ENCODE measurements at regions not wholly inside any gene's neighbourhood (a gene's known extent, or its start where the extent isn't known, plus 50 kb on each side); places are given as distances from the start of the nearest gene placed in this dataset.

DNA sequence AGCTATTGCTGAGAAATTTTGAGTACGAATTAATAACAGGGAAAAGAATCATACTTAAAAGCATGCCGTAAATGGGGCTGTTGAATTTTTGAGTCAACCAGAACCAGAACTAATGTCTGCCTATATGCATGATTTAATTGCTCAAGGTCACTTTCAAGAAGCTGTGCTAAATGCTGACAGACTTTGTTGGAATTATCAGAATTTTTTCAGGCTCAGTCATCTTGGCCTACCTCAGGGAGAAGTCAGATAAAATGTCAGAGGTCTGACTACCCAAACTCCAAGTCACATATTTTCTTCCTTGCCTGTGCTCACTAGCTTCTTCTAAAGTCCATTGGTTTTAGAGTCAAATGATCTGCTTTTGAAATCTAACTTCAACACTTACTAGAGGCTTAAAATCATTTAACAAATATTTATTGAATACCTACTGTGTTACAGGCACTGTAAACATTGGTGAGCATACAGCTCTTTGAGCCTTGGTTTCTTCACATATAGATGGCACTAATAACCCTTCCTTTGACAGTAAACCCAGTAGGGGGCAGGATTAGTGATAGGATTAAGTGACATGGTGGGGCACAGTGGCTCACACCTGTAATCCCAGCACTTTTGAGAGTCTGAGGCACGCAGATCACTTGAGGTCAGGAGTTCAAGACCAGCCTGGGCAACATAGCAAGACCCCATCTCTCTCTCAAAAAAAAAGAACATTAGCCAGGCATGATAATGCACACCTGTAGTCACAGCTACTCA lies 121.2 kb upstream of the SLC44A3 start:
- TF ChIP-seq, protein P1, sequence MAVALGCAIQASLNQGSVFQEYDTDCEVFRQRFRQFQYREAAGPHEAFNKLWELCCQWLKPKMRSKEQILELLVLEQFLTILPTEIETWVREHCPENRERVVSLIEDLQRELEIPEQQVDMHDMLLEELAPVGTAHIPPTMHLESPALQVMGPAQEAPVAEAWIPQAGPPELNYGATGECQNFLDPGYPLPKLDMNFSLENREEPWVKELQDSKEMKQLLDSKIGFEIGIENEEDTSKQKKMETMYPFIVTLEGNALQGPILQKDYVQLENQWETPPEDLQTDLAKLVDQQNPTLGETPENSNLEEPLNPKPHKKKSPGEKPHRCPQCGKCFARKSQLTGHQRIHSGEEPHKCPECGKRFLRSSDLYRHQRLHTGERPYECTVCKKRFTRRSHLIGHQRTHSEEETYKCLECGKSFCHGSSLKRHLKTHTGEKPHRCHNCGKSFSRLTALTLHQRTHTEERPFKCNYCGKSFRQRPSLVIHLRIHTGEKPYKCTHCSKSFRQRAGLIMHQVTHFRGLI (tag by site-specific recombination; IDR thresholded peaks at IDR 0.05): no peak
- peak; percentile 52; the same call in 1 of the 2 replicates for TF ChIP-seq ZNF121 (tag by site-specific recombination; IDR thresholded peaks at IDR 0.05)
- H3K27ac ChIP-seq (ENCODE audit: extremely low read depth, low read depth, low read length): no peak overlapping the region
- CTCF ChIA-PET: interaction anchor here (0.8 to 1.0 kb wide), 2 partner anchors 10 to 97 kb away, joined by 3 to 5 read pairs; no protein-coding TSS in a partner anchor
- no peak overlapping the region for H3K4me3 ChIP-seq (ENCODE audit: low read depth, low read length)
- H3K36me3 ChIP-seq (ENCODE audit: control insufficient read depth in 2 of 2, insufficient read depth in 1 of 2, low read length in 2 of 2): no peaks in the 10 kb centered on the region
- H3K9me3 ChIP-seq (ENCODE audit: control insufficient read depth, insufficient read depth, low read depth, low read length): no peaks in the 10 kb centered on the region
- H3K4me1 ChIP-seq (ENCODE audit: control insufficient read depth, insufficient read depth, low read length): no peaks in the 10 kb centered on the region
- POLR2A ChIA-PET: no interaction called here

DNA sequence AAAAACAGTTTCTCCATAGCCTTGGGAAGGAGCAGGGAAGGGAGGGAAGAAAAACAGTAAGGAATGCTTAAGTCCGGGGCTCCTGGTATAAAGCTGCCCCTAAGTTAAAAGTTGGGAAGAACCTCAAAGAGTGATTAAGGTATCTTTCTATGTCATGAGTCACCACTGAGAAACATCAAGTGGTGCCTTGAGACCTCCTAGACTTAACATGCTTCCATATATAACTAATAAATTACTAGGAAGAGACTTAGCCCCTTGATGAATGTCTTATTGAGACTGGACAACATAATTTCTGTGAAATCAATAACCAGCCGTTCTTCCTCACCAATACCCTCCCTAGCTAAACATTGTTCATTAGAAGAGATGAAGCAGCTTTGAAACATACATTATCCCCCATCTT lies 121.8 kb upstream of the SLC44A3 start:
- Histone ChIP-seq H3K4me1 (ENCODE audit: control insufficient read depth, insufficient read depth, low read length) (no peaks in the 10 kb centered on the region), H3K4me3 (ENCODE audit: low read depth, low read length) (no peak overlapping the region), H3K27ac (ENCODE audit: extremely low read depth, low read depth, low read length) (no peak overlapping the region), H3K36me3 (ENCODE audit: control insufficient read depth in 2 of 2, insufficient read depth in 1 of 2, low read length in 2 of 2) (no peaks in the 10 kb centered on the region), H3K9me3 (ENCODE audit: control insufficient read depth, insufficient read depth, low read depth, low read length) (no peaks in the 10 kb centered on the region)
- ChIA-PET POLR2A (no interaction called here), CTCF (interaction anchor here (0.8 to 1.0 kb wide), 3 partner anchors 10 to 107 kb away, joined by 3 to 5 read pairs (median 3); no protein-coding TSS in a partner anchor)
- TF ChIP-seq ZNF791 (tag by site-specific recombination; IDR thresholded peaks at IDR 0.05): no peak
- TF ChIP-seq, protein P2, sequence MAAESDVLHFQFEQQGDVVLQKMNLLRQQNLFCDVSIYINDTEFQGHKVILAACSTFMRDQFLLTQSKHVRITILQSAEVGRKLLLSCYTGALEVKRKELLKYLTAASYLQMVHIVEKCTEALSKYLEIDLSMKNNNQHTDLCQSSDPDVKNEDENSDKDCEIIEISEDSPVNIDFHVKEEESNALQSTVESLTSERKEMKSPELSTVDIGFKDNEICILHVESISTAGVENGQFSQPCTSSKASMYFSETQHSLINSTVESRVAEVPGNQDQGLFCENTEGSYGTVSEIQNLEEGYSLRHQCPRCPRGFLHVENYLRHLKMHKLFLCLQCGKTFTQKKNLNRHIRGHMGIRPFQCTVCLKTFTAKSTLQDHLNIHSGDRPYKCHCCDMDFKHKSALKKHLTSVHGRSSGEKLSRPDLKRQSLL (tag by site-specific recombination; IDR thresholded peaks at IDR 0.05): no peak
- TF ChIP-seq ZNF423 (tag by site-specific recombination; IDR thresholded peaks at IDR 0.05): no peak
- no peak for TF ChIP-seq TRIM28 (IDR thresholded peaks at IDR 0.05; ENCODE audit: borderline replicate concordance, low read length)
- TF ChIP-seq ZSCAN23 (tag by site-specific recombination; IDR thresholded peaks at IDR 0.05): no peak
- TF ChIP-seq ZNF510 (tag by site-specific recombination; IDR thresholded peaks at IDR 0.05; ENCODE audit: insufficient replicate concordance): no peak

DNA sequence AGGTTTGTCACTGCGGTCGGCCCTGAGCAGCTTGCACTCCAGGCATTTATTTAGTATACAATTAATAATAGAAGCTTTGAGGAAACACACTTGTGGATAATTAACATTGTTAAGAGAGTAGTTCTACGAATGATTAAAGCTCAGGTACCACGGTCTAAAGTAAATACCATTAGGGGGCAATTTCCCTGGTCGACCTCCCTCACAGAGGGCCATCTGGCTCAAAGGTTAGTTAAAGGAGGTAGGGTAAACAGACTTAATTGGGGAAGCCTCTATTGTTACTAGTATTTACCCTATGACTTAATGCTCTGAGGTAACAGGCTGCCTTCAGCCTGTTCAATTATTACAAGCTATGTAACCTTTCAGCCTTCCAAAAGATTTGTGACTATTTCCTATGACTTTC lies 122.3 kb upstream of the SLC44A3 start:
- POLR2A ChIA-PET: no interaction called here
- TF ChIP-seq ZNF10 (tag by site-specific recombination; IDR thresholded peaks at IDR 0.05): no peak
- no peak for TF ChIP-seq ZNF211 (tag by site-specific recombination; IDR thresholded peaks at IDR 0.05; ENCODE audit: low read depth)
- peak; percentile 80 for TF ChIP-seq GLIS1 (tag by site-specific recombination; IDR thresholded peaks at IDR 0.05)

DNA sequence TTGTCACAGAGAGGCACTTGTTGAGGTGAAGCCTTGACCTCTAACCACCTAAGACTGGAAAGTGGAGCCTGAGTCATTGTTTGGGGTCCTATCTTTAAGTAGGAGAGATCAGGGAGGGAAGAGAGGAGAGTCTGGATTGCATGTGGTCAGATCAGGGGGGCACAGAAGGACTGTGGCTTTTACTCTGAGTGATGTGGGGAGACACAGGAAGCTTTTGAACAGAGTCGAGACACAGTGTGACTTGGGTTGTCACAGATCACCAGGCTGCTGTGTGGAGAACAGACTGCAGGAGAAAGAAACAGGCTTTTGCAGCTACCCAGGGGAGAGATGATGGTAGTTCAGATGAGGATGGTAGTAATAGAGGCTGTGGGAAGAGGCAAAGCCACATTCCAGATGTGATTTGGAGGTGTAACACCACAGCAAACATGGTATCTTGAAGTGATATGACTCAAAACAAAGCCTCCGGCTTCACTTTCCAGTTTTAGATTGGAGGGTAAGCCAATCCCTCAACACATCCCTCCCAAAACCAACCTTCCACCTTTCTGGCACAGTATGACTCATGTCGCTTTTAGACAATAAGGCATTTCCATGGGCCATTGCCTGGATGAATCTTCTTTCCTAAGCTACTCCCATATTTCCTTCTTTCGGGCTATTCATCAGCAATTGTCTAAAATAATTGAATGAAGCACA lies 125.8 kb upstream of the SLC44A3 start:
- Histone ChIP-seq H3K27ac (ENCODE audit: extremely low read depth, low read depth, low read length) (no peak overlapping the region), H3K9me3 (ENCODE audit: control insufficient read depth, insufficient read depth, low read depth, low read length) (no peaks in the 10 kb centered on the region), H3K4me1 (ENCODE audit: control insufficient read depth, insufficient read depth, low read length) (no peaks in the 10 kb centered on the region), H3K36me3 (ENCODE audit: control insufficient read depth in 2 of 2, insufficient read depth in 1 of 2, low read length in 2 of 2) (no peaks in the 10 kb centered on the region), H3K4me3 (ENCODE audit: low read depth, low read length) (no peak overlapping the region)
- ChIA-PET POLR2A (no interaction called here), CTCF (interaction anchor here (0.7 kb wide), 1 partner anchor 107 kb away, joined by 3 read pairs; no protein-coding TSS in a partner anchor)
- TF ChIP-seq ZNF202 (tag by site-specific recombination; IDR thresholded peaks at IDR 0.05; ENCODE audit: borderline replicate concordance): no peak
- TF ChIP-seq ZSCAN23 (tag by site-specific recombination; IDR thresholded peaks at IDR 0.05): no peak
- TF ChIP-seq ZNF549 (tag by site-specific recombination; IDR thresholded peaks at IDR 0.05): no peak
- TF ChIP-seq ZNF394 (tag by site-specific recombination; IDR thresholded peaks at IDR 0.05; ENCODE audit: borderline replicate concordance): no peak
- no peak for TF ChIP-seq ZNF514 (tag by site-specific recombination; IDR thresholded peaks at IDR 0.05)
- TF ChIP-seq ZNF221 (tag by site-specific recombination; IDR thresholded peaks at IDR 0.05; ENCODE audit: borderline replicate concordance): no peak
- TF ChIP-seq ZNF366 (tag by site-specific recombination; conservative IDR thresholded peaks at IDR 0.05): no peak

More for the DNA sequence above, 122.3 kb upstream of the SLC44A3 start:
- no peak overlapping the region for H3K27ac ChIP-seq (ENCODE audit: extremely low read depth, low read depth, low read length)
- H3K4me3 ChIP-seq (ENCODE audit: low read depth, low read length): no peak overlapping the region
- H3K4me1 ChIP-seq (ENCODE audit: control insufficient read depth, insufficient read depth, low read length): no peaks in the 10 kb centered on the region
- H3K36me3 ChIP-seq (ENCODE audit: control insufficient read depth in 2 of 2, insufficient read depth in 1 of 2, low read length in 2 of 2): no peaks in the 10 kb centered on the region
- H3K9me3 ChIP-seq (ENCODE audit: control insufficient read depth, insufficient read depth, low read depth, low read length): no peaks in the 10 kb centered on the region
- CTCF ChIA-PET: interaction anchor here (0.9 kb wide), 1 partner anchor 107 kb away, joined by 3 read pairs; no protein-coding TSS in a partner anchor
